C4-2B (cell line): ENCODE measurements at regions not wholly inside any gene's neighbourhood (a gene's known extent, or its start where the extent isn't known, plus 50 kb on each side); places are given as distances from the start of the nearest gene placed in this dataset.

Experiments
- CTCF ChIP-seq: fragments of 450-650 bp; conservative IDR thresholded peaks from 2 replicates; pipeline ENCODE4 v1.5.1; 2017; ENCODE audit warnings: mild to moderate bottlenecking
- ZFX ChIP-seq: fragments of 450-650 bp; IDR thresholded peaks from 2 replicates; pipeline ENCODE4 v1.6.1; 2017

- TF ChIP-seq CTCF (no peak), ZFX (no peak)
Measured at GRCh38 chr22:49183826-49184216, 643.9 kb downstream of the BRD1 start.
